ENCODE measurements at regions not wholly inside any gene's neighbourhood (a gene's known extent, or its start where the extent isn't known, plus 50 kb on each side); places are given as distances from the start of the nearest gene placed in this dataset.

- Histone ChIP-seq H3K4me1 (ENCODE audit: control insufficient read depth, extremely low read depth, insufficient read depth, low read length) (peaks cover 10% of the 10 kb centered on the region), H3K79me2 (ENCODE audit: control insufficient read depth, insufficient read depth, low read length) (no peaks in the 10 kb centered on the region), H3K9me1 (ENCODE audit: control insufficient read depth, extremely low read depth, insufficient read depth, low read length) (no peaks in the 10 kb centered on the region), H4K20me1 (ENCODE audit: control insufficient read depth, extremely low read depth, insufficient read depth, low read length) (no peaks in the 10 kb centered on the region), H3K27ac (ENCODE audit: control insufficient read depth, insufficient read depth, low read length) (no peak overlapping the region), H3K9me3 (ENCODE audit: control insufficient read depth, low read depth, low read length) (no peaks in the 10 kb centered on the region), H3K27me3 (ENCODE audit: control insufficient read depth, extremely low read depth, insufficient read depth, low read length) (no peaks in the 10 kb centered on the region), H3K4me3 (ENCODE audit: control insufficient read depth in 2 of 3, extremely low read depth in 1 of 3, insufficient read depth in 2 of 3, low read depth in 1 of 3, low read length in 3 of 3) (no peak overlapping the region), H3K9ac (ENCODE audit: control insufficient read depth, extremely low read depth, insufficient read depth, low read length) (no peak overlapping the region), H3K36me3 (ENCODE audit: control insufficient read depth in 2 of 2, extremely low read depth in 1 of 2, insufficient read depth in 2 of 2, low read length in 2 of 2) (no peaks in the 10 kb centered on the region), H3K4me2 (ENCODE audit: control insufficient read depth, extremely low read depth, insufficient read depth, low read depth, low read length) (no peak overlapping the region), H2AFZ (ENCODE audit: control insufficient read depth, low read length) (no peak overlapping the region)
- FAIRE-seq (no peak), DNase-seq (ENCODE audit: low read depth, low spot score) (no peak)
- dilution Hi-C loops (cut with MboI; ENCODE audit: extremely low pct_ligation_motif_present, low sequenced_read_pairs), result no loop called here
- TF ChIP-seq, protein P1, sequence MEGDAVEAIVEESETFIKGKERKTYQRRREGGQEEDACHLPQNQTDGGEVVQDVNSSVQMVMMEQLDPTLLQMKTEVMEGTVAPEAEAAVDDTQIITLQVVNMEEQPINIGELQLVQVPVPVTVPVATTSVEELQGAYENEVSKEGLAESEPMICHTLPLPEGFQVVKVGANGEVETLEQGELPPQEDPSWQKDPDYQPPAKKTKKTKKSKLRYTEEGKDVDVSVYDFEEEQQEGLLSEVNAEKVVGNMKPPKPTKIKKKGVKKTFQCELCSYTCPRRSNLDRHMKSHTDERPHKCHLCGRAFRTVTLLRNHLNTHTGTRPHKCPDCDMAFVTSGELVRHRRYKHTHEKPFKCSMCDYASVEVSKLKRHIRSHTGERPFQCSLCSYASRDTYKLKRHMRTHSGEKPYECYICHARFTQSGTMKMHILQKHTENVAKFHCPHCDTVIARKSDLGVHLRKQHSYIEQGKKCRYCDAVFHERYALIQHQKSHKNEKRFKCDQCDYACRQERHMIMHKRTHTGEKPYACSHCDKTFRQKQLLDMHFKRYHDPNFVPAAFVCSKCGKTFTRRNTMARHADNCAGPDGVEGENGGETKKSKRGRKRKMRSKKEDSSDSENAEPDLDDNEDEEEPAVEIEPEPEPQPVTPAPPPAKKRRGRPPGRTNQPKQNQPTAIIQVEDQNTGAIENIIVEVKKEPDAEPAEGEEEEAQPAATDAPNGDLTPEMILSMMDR (optimal IDR thresholded peaks at IDR 0.05 in 1 of 3, IDR thresholded peaks at IDR 0.05 in 1 of 3, conservative IDR thresholded peaks at IDR 0.05 in 1 of 3; ENCODE audit: extremely low read depth in 1 of 3, insufficient read depth in 2 of 3, low read length in 3 of 3), result no peak
- TF ChIP-seq EZH2 (IDR thresholded peaks at IDR 0.05; ENCODE audit: low read length), result no peak
Observed at GRCh38 chr3:156604642-156605144, 49.8 kb upstream of the SSR3 start.
